ENCODE measurements at regions not wholly inside any gene's neighbourhood (a gene's known extent, or its start where the extent isn't known, plus 50 kb on each side); places are given as distances from the start of the nearest gene placed in this dataset.

- ATAC-seq (no peak), FAIRE-seq (no peak), DNase-seq (ENCODE audit: low read depth, low spot score) (no peak)
- H3K4me1 ChIP-seq (ENCODE audit: control insufficient read depth, insufficient read depth, low read length): no peaks in the 10 kb centered on the region
- no TSS peak for BruUV-seq (replicated peaks)
- no peaks in the 10 kb centered on the region for H4K20me1 ChIP-seq (ENCODE audit: control insufficient read depth, insufficient read depth)
- H3K4me3 ChIP-seq: no peak overlapping the region
- H3K36me3 ChIP-seq (ENCODE audit: control insufficient read depth in 2 of 2, insufficient read depth in 2 of 2, low read length in 1 of 2): no peaks in the 10 kb centered on the region
- CTCF ChIA-PET: no interaction called here
- SMC1A ChIA-PET (ENCODE audit: uncharacterized antibody, unreplicated experiment): no interaction called here
- in situ Hi-C loops (cut with MboI): no loop called here
- no peaks in the 10 kb centered on the region for H3K79me2 ChIP-seq (ENCODE audit: control insufficient read depth, insufficient read depth, low read length)
- intact Hi-C loops (cut with micrococcal nuclease; ENCODE audit: unreplicated experiment): no loop called here
- TF ChIP-seq KDM1A (IDR thresholded peaks at IDR 0.05; ENCODE audit: borderline replicate concordance) (no peak), WRNIP1 (IDR thresholded peaks at IDR 0.05; ENCODE audit: borderline replicate concordance, low read depth, low read length) (no peak), MYB (IDR thresholded peaks at IDR 0.05; ENCODE audit: borderline replicate concordance, low read depth, low read length) (no peak), RB1 (IDR thresholded peaks at IDR 0.05; ENCODE audit: borderline replicate concordance) (no peak), CTCF (IDR thresholded peaks at IDR 0.05 in 2 of 3, conservative IDR thresholded peaks at IDR 0.05 in 1 of 3; ENCODE audit: control insufficient read depth in 2 of 3, extremely low read depth in 1 of 3, insufficient read depth in 1 of 3, low read depth in 3 of 3, low read length in 3 of 3) (no peak)
- RAD21 ChIA-PET (ENCODE audit: unreplicated experiment): no interaction called here
- no peak overlapping the region for H3K27ac ChIP-seq (ENCODE audit: control insufficient read depth, insufficient read depth)
- no peaks in the 10 kb centered on the region for H3K27me3 ChIP-seq (replicated peaks in 1 of 2; ENCODE audit: control insufficient read depth in 2 of 2, insufficient read depth in 2 of 2, low read length in 1 of 2)
- POLR2A ChIA-PET: no interaction called here
- 49% methylated on average over 4 of the region's 4 CpGs for WGBS (ENCODE audit: insufficient coverage, insufficient replicate concordance, low lambda C conversion rate, missing lambda C conversion rate)
- no peaks in the 10 kb centered on the region for H3K9me3 ChIP-seq (replicated peaks; ENCODE audit: control insufficient read depth, insufficient read depth, low read length)
- H3K9ac ChIP-seq (ENCODE audit: control insufficient read depth, insufficient read depth, low read length): no peak overlapping the region
- no peak overlapping the region for H2AFZ ChIP-seq (ENCODE audit: control insufficient read depth, low read depth, low read length)
- H3K4me2 ChIP-seq (ENCODE audit: control insufficient read depth, insufficient read depth): no peak overlapping the region
Measured at GRCh38 chr3:162764051-162764807, 1267.6 kb downstream of the OTOL1 start.

DNA sequence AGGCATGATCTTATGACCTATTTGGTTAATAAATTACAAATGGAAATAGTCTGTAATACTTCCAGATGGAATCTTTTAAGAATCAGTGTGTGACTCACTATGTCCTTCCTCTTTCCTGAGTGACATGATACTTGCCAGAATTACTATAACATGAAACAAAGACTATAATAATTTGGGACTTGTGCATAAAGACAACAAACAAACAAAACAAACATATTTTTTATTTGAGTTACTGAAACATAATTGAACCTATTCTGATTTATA is 1268.1 kb downstream of the OTOL1 start:
- intact Hi-C loops (cut with micrococcal nuclease; ENCODE audit: unreplicated experiment): no loop called here
- no peaks in the 10 kb centered on the region for H3K36me3 ChIP-seq (ENCODE audit: control insufficient read depth in 2 of 2, insufficient read depth in 2 of 2, low read length in 1 of 2)
- no peak for FAIRE-seq
- no TSS peak for BruUV-seq (replicated peaks)
- H3K4me2 ChIP-seq (ENCODE audit: control insufficient read depth, insufficient read depth): no peak overlapping the region
- no peak overlapping the region for H3K9ac ChIP-seq (ENCODE audit: control insufficient read depth, insufficient read depth, low read length)
- ChIA-PET CTCF (no interaction called here), SMC1A (ENCODE audit: uncharacterized antibody, unreplicated experiment) (no interaction called here), POLR2A (no interaction called here), RAD21 (ENCODE audit: unreplicated experiment) (no interaction called here)
- no peak overlapping the region for H3K27ac ChIP-seq (ENCODE audit: control insufficient read depth, insufficient read depth)
- no peak overlapping the region for H2AFZ ChIP-seq (ENCODE audit: control insufficient read depth, low read depth, low read length)
- no peak for DNase-seq (ENCODE audit: low read depth, low spot score)
- no peaks in the 10 kb centered on the region for H3K79me2 ChIP-seq (ENCODE audit: control insufficient read depth, insufficient read depth, low read length)
- H3K4me3 ChIP-seq: no peak overlapping the region
- H3K4me1 ChIP-seq (ENCODE audit: control insufficient read depth, insufficient read depth, low read length): no peaks in the 10 kb centered on the region
- no peaks in the 10 kb centered on the region for H3K9me3 ChIP-seq (replicated peaks; ENCODE audit: control insufficient read depth, insufficient read depth, low read length)
- no peak for ATAC-seq
- in situ Hi-C loops (cut with MboI): no loop called here
- no peaks in the 10 kb centered on the region for H3K27me3 ChIP-seq (replicated peaks in 1 of 2; ENCODE audit: control insufficient read depth in 2 of 2, insufficient read depth in 2 of 2, low read length in 1 of 2)
- no peaks in the 10 kb centered on the region for H4K20me1 ChIP-seq (ENCODE audit: control insufficient read depth, insufficient read depth)
- no peak for TF ChIP-seq WRNIP1 (IDR thresholded peaks at IDR 0.05; ENCODE audit: borderline replicate concordance, low read depth, low read length)
- TF ChIP-seq CTCF (IDR thresholded peaks at IDR 0.05 in 2 of 3, conservative IDR thresholded peaks at IDR 0.05 in 1 of 3; ENCODE audit: control insufficient read depth in 2 of 3, extremely low read depth in 1 of 3, insufficient read depth in 1 of 3, low read depth in 3 of 3, low read length in 3 of 3): no peak
- TF ChIP-seq EGR1 (IDR thresholded peaks at IDR 0.05; ENCODE audit: borderline replicate concordance in 1 of 2, low read depth in 2 of 2, low read length in 2 of 2): no peak
- TF ChIP-seq, protein P1, sequence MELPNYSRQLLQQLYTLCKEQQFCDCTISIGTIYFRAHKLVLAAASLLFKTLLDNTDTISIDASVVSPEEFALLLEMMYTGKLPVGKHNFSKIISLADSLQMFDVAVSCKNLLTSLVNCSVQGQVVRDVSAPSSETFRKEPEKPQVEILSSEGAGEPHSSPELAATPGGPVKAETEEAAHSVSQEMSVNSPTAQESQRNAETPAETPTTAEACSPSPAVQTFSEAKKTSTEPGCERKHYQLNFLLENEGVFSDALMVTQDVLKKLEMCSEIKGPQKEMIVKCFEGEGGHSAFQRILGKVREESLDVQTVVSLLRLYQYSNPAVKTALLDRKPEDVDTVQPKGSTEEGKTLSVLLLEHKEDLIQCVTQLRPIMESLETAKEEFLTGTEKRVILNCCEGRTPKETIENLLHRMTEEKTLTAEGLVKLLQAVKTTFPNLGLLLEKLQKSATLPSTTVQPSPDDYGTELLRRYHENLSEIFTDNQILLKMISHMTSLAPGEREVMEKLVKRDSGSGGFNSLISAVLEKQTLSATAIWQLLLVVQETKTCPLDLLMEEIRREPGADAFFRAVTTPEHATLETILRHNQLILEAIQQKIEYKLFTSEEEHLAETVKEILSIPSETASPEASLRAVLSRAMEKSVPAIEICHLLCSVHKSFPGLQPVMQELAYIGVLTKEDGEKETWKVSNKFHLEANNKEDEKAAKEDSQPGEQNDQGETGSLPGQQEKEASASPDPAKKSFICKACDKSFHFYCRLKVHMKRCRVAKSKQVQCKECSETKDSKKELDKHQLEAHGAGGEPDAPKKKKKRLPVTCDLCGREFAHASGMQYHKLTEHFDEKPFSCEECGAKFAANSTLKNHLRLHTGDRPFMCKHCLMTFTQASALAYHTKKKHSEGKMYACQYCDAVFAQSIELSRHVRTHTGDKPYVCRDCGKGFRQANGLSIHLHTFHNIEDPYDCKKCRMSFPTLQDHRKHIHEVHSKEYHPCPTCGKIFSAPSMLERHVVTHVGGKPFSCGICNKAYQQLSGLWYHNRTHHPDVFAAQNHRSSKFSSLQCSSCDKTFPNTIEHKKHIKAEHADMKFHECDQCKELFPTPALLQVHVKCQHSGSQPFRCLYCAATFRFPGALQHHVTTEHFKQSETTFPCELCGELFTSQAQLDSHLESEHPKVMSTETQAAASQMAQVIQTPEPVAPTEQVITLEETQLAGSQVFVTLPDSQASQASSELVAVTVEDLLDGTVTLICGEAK (IDR thresholded peaks at IDR 0.05; ENCODE audit: borderline replicate concordance): no peak
- TF ChIP-seq NFXL1 (IDR thresholded peaks at IDR 0.05; ENCODE audit: borderline replicate concordance): no peak
